SU-DHL-6 (cell line): ENCODE measurements at regions not wholly inside any gene's neighbourhood (a gene's known extent, or its start where the extent isn't known, plus 50 kb on each side); places are given as distances from the start of the nearest gene placed in this dataset.

Experiments used
- EZH2phosphoT487 ChIP-seq: fragments of 200-600 bp; sonication (generic), shearing (Covaris generic); conservative IDR thresholded peaks from 2 replicates; pipeline ENCODE4 v1.6.1; 2018; ENCODE audit warnings: mild to moderate bottlenecking, antibody characterized with exemption, low read length, moderate library complexity, mixed read lengths
- TF ChIP-seq, protein P1 (sequence below): fragments of 200-600 bp; sonication (generic); IDR thresholded peaks from one replicate; pipeline ENCODE4 v1.5.1; 2017; ENCODE audit warnings: antibody characterized with exemption, mild to moderate bottlenecking, low read length, moderate library complexity; ENCODE audit not compliant: insufficient read depth, poor library complexity, severe bottlenecking

DNA sequence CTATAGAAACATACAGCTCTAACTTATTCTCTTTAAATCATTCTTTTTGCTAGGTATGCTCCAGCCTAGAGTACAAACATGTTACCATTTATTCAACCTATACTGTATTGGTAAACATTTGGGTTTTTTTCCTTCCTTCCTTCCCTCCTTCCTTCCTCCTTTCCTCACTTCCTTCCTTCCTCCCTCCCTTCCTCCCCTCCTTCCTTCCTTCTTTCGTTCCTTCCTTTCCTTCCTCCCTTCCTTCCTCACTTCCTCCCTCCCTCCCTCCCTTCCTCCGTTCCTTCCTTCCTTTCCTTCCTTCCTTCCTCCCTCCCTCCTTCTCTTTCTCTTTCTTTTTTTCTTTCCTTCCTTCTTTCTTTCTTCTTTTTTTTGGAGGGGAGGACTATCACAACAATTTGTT lies 286.7 kb upstream of the PRKCQ start:
- TF ChIP-seq, protein P1, sequence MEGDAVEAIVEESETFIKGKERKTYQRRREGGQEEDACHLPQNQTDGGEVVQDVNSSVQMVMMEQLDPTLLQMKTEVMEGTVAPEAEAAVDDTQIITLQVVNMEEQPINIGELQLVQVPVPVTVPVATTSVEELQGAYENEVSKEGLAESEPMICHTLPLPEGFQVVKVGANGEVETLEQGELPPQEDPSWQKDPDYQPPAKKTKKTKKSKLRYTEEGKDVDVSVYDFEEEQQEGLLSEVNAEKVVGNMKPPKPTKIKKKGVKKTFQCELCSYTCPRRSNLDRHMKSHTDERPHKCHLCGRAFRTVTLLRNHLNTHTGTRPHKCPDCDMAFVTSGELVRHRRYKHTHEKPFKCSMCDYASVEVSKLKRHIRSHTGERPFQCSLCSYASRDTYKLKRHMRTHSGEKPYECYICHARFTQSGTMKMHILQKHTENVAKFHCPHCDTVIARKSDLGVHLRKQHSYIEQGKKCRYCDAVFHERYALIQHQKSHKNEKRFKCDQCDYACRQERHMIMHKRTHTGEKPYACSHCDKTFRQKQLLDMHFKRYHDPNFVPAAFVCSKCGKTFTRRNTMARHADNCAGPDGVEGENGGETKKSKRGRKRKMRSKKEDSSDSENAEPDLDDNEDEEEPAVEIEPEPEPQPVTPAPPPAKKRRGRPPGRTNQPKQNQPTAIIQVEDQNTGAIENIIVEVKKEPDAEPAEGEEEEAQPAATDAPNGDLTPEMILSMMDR, result no peak
- TF ChIP-seq EZH2phosphoT487, result no peak
